Amygdala (tissue), 56 donors: ENCODE measurements at regions not wholly inside any gene's neighbourhood (a gene's known extent, or its start where the extent isn't known, plus 50 kb on each side); places are given as distances from the start of the nearest gene placed in this dataset.
A peak's percentile ranks its signal among the peaks of the same experiment; 100 is the strongest.

ENCODE experiments used
- DNase-seq, 56 donors: peaks; one replicate each; lab custom pipeline; 2025; lab: John Stamatoyannopoulos, UW

DNA sequence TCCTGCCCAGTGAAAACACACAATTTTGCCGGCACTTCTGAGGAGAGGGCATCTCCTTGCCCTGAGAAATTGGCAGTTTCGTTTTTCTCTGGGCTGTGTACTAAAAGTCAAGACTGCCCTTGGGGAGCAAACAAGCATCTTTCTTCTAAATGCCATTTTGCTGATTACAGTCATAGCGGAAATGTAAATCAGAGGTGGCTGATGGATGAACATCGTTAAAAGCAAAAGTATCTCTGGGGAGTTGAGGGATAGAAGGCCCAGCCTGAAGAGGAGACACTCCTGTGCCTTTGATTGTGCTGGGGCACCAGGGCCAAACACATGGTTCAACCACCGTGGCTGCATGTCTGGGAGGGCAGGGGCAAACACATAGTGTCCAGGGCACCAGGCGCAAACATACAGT lies 49.8 kb downstream of the ABCC12 start:
- no peak for DNase-seq

DNA sequence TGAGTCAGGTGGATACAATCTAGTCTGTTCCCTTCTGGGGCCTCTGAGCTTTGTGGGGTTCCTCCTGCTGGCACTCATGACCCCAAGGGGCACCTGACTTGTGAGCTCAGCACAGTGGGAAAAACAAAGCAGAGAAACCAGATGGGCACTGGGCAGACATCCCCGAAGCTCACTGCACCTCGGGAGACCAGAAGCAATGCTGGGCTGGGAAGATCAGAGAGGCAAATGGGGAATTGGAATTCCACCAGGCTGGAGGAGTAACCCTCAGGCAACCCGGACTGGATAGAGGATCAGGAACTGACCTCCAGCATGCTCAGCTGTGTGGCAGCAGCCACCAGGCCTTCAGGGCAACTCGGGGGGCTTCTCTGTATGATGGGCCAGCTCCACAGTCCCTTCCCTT lies 50.3 kb downstream of the ABCC12 start:
- no peak for DNase-seq

DNA sequence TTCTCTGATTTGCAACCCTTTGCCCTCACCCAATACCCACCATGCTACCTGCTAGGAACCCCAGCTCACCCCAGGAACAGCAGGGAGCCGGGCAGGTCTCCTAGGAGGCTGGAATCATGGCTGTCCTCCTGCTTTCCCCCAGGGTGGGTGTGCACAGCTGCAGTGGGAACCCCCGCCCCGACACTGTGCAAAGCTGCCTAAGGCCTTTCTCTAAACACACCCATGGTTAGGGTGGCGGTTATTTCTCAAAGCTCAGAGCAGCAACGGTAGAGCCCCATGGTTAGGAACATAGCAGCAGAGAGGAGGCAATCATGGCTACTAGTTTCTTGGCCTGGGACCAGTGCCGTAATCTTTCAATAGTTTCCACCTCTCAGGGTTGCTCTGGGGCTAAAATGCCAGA lies 52.2 kb downstream of the ABCC12 start:
- no peak for DNase-seq

DNA sequence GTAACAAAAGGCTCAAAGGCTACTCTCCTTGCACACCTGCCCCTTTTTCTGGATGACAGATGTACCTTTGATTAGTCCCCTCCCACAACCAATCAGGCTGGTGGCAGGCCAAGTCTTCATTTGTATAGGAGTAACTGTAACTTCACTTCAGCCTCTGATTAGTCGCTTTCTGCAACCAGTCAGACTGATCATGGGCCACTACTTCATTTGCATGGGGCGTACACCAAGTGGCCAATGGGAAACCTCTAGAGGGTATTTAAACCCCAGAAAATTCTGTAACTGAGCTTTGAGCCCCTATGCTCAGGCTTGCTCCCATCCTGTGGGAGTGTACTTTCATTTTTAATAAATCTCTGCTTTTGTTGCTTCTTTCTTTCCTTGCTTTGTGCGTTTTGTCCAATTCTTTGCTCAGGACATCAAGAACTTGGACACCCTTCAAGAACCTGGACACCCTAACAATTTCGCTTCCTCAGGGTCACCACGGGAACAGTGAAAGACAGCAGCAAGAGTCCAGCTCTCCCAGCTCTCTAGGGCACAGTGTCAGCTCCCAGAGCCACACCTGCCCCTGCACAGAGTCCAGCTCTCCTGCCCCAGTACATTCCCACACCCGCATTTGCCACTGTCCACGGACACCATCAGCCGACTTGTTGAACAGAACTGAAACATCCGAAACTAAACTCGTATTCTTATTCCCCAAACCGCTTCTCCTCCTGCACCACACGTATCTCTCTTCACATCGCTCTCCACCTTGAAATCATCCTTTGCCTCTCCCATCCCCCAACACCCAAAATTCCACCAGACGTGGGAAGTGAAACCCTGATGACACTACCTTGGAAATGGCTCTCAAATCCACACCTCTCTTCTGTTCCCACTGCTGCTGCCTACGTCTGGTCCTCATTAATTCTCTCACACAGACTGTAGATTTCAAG lies 53.4 kb downstream of the ABCC12 start:
- DNase-seq, result no peak

DNA sequence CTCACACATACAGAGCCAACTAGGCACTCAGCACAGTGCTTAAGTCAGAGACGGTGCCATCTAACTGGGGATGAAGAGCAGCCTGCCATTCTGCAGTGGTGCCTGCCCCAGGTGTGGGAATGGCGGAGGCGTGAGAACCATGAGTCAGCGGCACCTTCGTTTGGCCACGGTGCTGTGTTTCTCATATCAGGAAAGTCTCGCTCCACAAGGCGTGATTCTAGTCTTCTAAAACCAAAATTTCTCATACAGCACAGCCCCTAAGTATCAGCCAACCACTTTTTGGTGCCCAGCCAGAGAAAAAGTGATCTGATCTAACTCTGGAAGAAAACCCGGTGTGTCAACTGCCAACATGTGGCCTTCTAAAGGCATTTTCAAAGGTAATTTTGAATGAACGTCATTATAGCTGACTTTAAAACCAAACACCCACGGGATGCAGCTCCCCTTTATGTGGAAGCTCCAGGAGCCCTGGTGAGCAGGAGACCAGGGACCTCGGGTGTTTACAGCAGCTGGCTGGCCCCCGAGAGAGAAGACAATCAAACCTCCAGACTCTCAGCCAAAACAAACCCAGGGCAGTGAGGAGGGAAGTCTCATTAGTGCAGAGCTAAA lies 54.6 kb downstream of the ABCC12 start:
- DNase-seq, result no peak

DNA sequence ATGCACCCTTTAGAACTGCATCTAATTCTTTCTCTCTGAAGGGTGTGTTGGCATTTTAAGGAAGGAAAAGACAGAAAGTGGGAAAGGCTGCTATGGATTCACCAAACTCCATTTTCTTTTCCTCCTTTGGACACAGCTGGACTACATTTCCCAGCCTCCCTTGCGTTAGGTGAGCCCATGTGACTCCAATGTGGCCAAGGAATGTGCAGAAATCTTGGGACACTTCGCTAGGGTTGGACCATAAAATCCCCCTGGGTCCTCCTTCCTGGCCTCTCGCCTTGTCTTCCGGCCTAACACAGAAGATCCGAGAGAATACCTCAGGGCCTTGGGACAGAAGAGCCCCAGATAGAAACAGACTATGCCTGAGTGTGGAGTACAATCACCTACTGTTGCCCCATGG lies 56.3 kb downstream of the ABCC12 start:
- DNase-seq, result no peak

DNA sequence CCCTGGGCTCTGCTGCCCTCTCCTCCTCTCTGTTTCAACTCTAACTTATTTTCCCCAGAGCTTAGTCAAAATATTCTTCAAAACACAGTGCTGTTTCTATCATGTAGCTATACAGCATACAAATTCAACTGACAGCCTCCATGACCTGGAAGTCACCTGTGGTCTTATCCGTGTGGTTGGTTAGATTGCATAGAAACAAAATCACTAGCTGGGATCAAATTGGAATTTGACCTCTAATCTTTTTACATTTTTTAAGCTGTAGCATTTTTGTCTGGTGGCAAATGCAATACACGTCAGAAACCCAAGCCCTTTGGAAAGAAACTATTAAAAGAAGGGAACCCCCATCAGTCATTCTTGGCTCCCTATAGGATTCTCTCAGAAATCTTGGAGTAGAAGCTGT lies 57.3 kb downstream of the ABCC12 start:
- DNase-seq, result no peak

DNA sequence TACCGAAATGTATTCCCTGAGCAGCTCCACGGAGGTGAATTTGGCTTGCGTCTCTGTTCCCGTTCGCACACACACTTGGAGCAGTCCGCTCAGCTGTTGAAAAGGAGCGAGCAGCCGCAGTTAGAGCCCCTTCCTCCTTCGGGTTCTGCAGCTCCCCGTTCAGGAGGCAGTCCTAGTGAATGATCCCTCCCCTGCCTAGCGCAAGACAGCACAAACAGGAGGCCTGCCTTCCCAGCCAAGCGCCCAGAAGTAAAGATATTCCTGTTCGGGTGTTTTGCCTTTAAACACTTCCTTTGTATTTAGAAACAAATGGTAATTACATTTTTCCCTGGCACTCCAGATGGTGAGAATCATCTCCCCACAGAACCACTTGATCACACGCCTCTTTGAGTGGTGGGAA lies 64.7 kb downstream of the ABCC12 start:
- DNase-seq, result peak in 1 of 56 donors; percentile 14

DNA sequence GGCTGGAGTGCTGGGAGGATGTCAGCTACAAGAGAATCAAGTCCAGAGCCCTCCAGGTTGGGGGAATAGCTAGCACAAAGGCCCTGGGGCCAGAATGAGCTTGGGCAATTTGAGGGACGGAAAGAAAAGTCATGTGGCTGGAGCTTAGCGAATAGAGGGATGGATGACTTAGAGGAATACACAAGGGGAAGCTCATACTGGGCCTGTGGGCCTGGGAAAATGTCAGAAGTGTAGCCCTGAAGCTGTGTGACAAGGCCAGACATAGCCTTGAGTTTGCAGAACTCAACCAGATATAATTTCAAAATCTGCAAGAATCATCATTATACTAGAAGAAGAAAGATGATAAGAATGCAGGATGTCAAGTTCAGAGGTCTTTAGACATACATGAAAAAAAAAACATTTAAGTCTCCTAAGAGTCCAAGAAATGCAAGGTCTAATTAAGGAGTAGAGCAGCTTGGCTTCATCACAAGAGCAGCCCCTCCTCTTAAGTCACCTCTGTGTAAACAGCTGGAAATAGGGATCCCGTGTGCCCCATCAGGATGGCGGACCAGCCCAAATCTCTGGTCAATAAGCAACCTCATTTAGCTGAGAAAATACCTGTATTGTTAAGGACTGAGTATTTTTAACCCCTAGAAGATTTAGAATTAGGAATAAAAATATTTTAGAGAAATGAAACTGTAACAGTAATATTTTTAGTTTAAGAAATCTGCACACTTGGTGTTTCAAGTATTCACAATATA lies 66.6 kb downstream of the ABCC12 start:
- no peak for DNase-seq

DNA sequence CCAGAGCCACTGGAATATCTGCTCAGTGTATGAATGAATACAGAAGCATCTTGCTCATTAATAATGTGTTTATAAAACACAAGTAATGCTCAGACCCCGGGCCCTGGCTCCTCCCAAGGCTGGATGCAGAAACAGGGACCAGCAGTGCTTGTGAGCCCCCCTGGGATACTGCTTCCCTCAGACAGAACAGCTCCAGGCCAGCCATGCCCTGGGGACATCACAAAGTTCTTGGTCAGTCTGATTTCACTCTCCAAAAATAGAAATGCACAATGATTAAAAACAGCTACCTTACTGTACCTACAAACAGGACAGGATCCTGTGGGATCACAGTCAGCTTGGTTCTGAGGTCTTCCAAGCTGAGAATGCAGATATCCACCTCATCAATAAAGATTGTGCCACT lies 68.2 kb downstream of the ABCC12 start:
- no peak for DNase-seq

DNA sequence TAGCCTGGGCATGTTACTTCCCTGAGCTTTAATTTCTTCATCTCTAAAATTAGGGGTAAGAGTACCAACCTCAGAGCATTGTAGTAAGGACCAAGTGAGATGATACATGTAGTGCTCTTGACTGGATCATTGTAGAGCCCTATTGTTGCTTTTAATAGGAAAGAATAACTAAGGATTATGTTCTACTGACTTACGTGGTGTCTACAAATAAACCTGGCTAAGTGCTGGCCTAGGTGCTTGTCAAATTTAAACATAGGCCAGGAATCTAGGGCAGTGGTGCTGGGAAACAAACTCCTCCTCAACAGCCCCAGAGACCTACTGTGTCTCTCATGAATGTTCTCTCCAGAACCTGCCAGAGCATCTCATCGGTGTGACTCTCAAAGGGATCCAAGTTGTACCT lies 69.4 kb downstream of the ABCC12 start:
- no peak for DNase-seq

DNA sequence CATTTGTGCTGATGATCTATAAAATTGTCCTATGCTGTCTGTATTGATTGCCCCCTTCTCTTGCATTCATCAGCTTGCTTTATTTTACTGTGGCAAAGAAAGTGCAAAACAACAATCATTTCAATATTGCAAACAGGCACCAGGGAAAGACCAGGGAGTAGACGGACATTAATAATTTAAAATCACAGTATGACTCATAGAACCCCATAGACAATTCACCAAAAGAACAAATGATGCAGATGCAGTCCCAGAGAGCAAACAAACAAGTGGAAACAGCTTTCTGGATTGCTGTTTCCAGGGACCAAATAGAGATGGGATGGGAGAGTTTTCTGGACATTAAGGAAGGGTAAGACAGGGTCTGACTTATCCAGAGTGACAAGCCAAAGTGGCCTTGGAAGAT lies 70.1 kb downstream of the ABCC12 start:
- no peak for DNase-seq

DNA sequence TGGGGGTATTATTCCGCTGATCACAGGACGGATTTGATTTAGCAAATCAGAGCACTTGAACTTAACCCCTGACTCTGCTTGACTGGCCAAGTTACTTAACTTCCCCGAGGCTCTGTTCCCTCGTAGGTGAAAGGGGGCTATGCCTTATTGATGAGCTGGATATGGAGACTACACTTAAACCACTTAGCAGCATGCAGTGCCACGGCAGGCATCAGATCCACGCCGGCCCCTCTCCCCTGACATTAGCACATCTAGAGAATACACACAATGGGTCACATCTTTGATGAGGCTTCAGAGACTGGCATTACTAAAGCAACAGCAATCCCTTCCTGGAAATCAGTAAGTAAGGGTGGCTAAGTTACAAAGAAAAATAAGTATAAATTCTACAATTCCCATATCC lies 71.0 kb downstream of the ABCC12 start:
- no peak for DNase-seq

DNA sequence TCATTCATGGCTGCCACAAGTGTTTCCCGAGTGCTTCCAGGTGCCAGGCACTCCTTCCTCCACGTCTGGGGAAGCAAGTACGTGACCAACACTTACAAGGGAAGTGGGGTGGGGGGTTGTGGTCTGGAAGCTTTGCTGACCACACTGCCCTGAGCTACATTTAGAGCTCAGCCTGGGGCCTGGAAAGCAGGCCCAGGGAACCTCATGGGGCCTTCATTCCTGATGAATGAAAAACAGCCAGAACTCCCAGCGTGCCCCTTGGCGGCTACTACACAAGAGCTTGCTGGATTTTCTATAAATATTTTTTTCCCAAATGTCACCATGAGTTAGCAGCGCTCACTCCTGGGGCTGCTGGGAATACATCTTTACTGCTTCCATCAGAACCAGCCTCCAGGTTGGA lies 73.3 kb downstream of the ABCC12 start:
- no peak for DNase-seq

DNA sequence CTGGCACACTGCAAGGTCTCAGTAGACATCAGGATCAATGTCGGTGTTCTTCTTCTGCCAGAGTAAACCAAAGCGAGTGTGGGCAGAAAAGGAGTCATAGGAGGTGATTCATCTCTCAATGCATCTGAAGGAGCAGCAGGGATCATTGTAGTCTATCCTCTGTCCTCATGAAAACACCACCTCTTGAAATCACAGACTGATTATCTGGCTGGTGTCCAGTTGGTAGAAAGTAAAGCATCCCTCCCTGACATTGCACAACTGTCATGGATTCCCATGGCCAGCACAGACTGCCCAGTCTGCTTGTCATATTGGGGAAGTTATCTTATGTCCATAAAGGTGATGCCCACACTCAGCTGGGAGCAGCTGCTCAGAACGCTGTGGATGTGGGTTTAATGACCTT lies 74.1 kb downstream of the ABCC12 start:
- no peak for DNase-seq

DNA sequence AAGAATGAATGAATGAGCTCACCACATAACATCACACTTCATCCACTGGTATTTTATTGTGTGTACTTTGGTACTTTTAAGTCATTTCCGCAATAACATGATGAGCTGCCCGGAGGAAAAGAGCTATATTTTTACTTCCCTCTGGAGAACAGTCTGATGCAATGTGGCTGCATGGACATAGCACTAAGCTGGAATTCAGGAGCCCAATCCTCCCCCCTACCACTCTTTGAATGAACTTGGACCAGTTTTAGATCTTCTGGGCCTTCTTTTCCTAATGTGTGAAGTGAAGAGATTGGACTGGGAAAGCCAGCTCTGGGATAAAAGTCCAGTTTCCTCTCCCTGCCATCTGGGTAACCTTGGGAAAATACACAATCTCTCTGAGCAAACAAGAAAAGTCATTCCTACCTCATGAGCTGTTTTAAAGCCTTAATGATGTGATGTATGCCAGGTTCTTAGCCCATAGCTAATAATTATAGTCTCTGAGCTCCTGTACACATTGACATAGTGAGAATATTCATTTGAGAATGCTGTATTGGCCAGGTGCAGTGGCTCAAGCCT lies 79.3 kb downstream of the ABCC12 start:
- no peak for DNase-seq

DNA sequence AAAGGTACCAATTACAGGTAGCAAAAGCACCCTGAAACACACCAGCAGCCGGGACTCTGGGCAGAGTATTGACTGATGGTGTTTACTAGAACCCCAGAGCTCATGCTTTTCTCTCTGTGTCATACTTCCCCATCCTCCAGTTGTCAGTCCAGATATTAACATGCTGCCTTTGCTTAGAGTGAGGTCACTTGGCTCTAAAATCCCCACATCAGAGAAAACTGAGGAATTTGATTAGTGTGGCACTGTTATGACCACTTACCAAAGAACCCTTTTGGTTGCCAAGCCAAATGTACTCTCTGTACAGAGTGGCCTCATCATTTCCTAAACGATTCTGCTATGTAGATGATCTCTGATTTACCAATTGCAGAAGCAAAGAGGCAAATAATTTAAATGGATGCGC lies 80.4 kb downstream of the ABCC12 start:
- DNase-seq, result no peak

DNA sequence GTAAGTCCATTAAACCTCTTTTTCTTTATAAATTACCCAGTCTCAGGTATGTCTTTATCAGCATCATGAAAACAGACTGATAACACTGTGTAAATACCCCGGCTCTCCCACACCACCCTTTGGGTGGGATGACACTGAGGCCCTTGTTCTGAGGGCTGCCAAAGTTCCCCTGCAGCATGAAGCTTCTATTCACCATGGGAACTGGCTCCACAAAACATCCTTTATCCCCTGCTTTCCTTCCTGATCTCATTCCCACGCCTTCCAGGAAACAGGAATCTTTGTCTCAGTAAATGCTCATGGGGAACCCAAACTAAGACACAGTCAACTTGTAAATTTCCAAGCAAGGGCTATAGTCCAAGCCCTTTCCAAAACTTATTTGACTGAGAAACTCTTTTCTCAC lies 88.4 kb downstream of the ABCC12 start:
- no peak for DNase-seq

DNA sequence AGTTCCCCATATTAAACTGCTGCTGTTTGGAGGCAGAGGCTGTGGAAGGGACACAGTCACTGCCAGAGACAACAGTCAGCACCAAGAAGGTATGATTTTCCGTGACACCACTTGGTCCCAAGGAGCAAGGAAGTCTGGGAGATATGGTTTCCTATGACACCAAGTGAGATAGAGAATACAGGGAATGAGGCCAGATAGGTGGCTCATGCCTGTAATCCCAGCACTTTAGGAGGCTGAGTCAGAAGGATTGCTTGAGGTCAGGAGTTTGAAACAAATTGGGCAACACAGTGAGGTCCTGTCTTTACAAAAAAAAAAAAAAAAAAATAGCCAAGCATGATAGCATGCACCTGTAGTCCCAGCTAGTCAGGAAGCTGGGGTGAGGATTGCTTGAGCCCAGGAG lies 90.8 kb downstream of the ABCC12 start:
- no peak for DNase-seq

DNA sequence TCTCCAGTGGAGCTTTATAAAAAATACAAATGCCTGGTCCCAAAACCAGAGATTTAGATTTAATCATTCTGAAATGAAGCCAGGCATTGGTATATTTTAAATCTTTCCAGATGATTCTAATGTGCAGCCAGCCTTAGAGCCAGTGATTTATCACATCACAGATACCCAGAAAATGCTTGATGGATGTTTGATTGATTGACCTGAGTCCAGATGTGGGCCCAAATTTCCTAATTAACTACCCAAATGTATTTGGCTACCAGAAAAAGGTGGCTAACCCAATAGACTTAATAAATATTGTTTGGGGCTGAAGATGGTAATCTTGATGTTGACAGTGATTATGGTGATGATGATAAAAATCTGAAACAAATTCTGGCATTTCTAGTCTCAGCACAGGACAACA lies 93.1 kb downstream of the ABCC12 start:
- DNase-seq, result no peak

DNA sequence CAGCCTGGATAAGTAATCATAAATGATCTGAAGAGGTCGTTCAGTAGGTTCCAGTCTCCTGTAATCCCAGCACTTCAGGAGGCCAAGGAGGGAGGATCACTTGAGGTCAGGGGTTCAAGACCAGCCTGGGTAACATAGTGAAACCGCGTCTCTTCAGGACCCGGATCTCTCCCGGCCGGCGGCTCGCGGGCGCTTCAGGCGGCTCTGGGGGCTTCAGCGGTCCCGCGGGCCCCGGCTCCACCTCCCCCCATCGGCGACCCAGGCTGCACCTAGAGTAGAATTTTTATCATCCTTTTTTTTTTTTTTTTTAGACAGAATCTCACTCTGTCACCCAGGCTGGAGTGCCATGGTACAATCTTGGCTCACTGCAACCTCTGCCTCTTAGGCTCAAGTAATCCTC lies 95.9 kb downstream of the ABCC12 start:
- no peak for DNase-seq
